ENCODE measurements at regions not wholly inside any gene's neighbourhood (a gene's known extent, or its start where the extent isn't known, plus 50 kb on each side); places are given as distances from the start of the nearest gene placed in this dataset.

- no peaks in the 10 kb centered on the region for H3K79me1 ChIP-seq (ENCODE audit: low read depth, low read length)
- no peak overlapping the region for H3K27ac ChIP-seq (replicated peaks; ENCODE audit: low read length)
- H3K36me3 ChIP-seq (replicated peaks in 1 of 2; ENCODE audit: control insufficient read depth in 2 of 2, insufficient read depth in 2 of 2, low read length in 2 of 2) = no peaks in the 10 kb centered on the region
- no peak overlapping the region for H2BK12ac ChIP-seq (ENCODE audit: low read length)
- no peak overlapping the region for H2BK5ac ChIP-seq (ENCODE audit: low read length)
- no peak overlapping the region for H4K91ac ChIP-seq (ENCODE audit: low read depth, low read length, poor library complexity)
- no peak overlapping the region for H2BK15ac ChIP-seq (ENCODE audit: low read length)
- WGBS, 2 donors (ENCODE audit: extremely low coverage in 2 of 2, insufficient read length in 2 of 2, insufficient replicate concordance in 1 of 2) = no CpG with 5 or more reads among the region's 3 CpGs
- no peak overlapping the region for H3K4me2 ChIP-seq (ENCODE audit: insufficient read depth, low read length, poor library complexity, severe bottlenecking)
- no peak overlapping the region for H3K23ac ChIP-seq (ENCODE audit: low read depth, low read length, poor library complexity)
- H3K18ac ChIP-seq (ENCODE audit: low read length) = no peak overlapping the region
- no peak overlapping the region for H3K9ac ChIP-seq (ENCODE audit: low read depth, low read length, poor library complexity)
- peak overlapping the region; percentile 62 for H2AFZ ChIP-seq (ENCODE audit: low read length)
- H2AK5ac ChIP-seq (ENCODE audit: low read depth, low read length) = no peak overlapping the region
- H3K4me1 ChIP-seq (ENCODE audit: control insufficient read depth in 2 of 2, insufficient read depth in 1 of 2, low read depth in 1 of 2, low read length in 2 of 2) = peaks cover 4 to 10% of the 10 kb centered on the region in 2 donors
- no peak overlapping the region for H3K4me3 ChIP-seq (ENCODE audit: low read length in 2 of 2)
- no peak overlapping the region for H2BK120ac ChIP-seq (ENCODE audit: low read depth, low read length)
- peak; percentile 27 for DNase-seq (ENCODE audit: low spot score)
- peaks cover 0 to 5% of the 10 kb centered on the region in 2 donors for H3K9me3 ChIP-seq (replicated peaks in 1 of 2; ENCODE audit: control insufficient read depth in 2 of 2, insufficient read depth in 1 of 2, low read depth in 1 of 2, low read length in 2 of 2)
- no peak overlapping the region for H4K8ac ChIP-seq (ENCODE audit: low read depth, low read length)
- no peak overlapping the region for H3K14ac ChIP-seq (ENCODE audit: low read length)
- H3K4ac ChIP-seq (ENCODE audit: low read length) = no peak overlapping the region
- no peaks in the 10 kb centered on the region for H3K27me3 ChIP-seq (ENCODE audit: control insufficient read depth in 3 of 3, insufficient read depth in 3 of 3, low read depth in 1 of 3, low read length in 3 of 3)
These were observed 165.2 kb downstream of the SH3BP4 start for GRCh38 chr2:235116885-235117492.

- Histone ChIP-seq H3K4me3 (ENCODE audit: low read length in 2 of 2) (no peak overlapping the region), H3K4ac (ENCODE audit: low read length) (no peak overlapping the region), H3K23ac (ENCODE audit: low read depth, low read length, poor library complexity) (no peak overlapping the region), H3K18ac (ENCODE audit: low read length) (no peak overlapping the region), H2BK12ac (ENCODE audit: low read length) (no peak overlapping the region), H4K91ac (ENCODE audit: low read depth, low read length, poor library complexity) (no peak overlapping the region), H2BK15ac (ENCODE audit: low read length) (no peak overlapping the region), H3K14ac (ENCODE audit: low read length) (no peak overlapping the region), H3K79me1 (ENCODE audit: low read depth, low read length) (no peaks in the 10 kb centered on the region), H2AK5ac (ENCODE audit: low read depth, low read length) (no peak overlapping the region), H3K27ac (replicated peaks; ENCODE audit: low read length) (no peak overlapping the region), H3K27me3 (ENCODE audit: control insufficient read depth in 3 of 3, insufficient read depth in 3 of 3, low read depth in 1 of 3, low read length in 3 of 3) (peaks cover 0 to 2% (median 0%) of the 10 kb centered on the region in 3 experiments), H3K36me3 (replicated peaks in 1 of 2; ENCODE audit: control insufficient read depth in 2 of 2, insufficient read depth in 2 of 2, low read length in 2 of 2) (no peaks in the 10 kb centered on the region), H2BK5ac (ENCODE audit: low read length) (no peak overlapping the region), H2BK120ac (ENCODE audit: low read depth, low read length) (no peak overlapping the region), H2AFZ (ENCODE audit: low read length) (no peak overlapping the region), H3K9ac (ENCODE audit: low read depth, low read length, poor library complexity) (no peak overlapping the region), H4K8ac (ENCODE audit: low read depth, low read length) (no peak overlapping the region), H3K4me2 (ENCODE audit: insufficient read depth, low read length, poor library complexity, severe bottlenecking) (no peak overlapping the region), H3K9me3 (replicated peaks in 1 of 2; ENCODE audit: control insufficient read depth in 2 of 2, insufficient read depth in 1 of 2, low read depth in 1 of 2, low read length in 2 of 2) (peaks cover 2 to 5% of the 10 kb centered on the region in 2 donors), H3K4me1 (ENCODE audit: control insufficient read depth in 2 of 2, insufficient read depth in 1 of 2, low read depth in 1 of 2, low read length in 2 of 2) (peaks cover 0 to 2% of the 10 kb centered on the region in 2 donors)
- WGBS, 2 donors (ENCODE audit: extremely low coverage in 2 of 2, insufficient read length in 2 of 2, insufficient replicate concordance in 1 of 2) = no CpG with 5 or more reads among the region's 3 CpGs
- no peak for DNase-seq (ENCODE audit: low spot score)
These were observed 175.0 kb downstream of the SH3BP4 start for GRCh38 chr2:235126768-235127167.

- Histone ChIP-seq H2AK5ac (ENCODE audit: low read depth, low read length) (no peak overlapping the region), H3K14ac (ENCODE audit: low read length) (no peak overlapping the region), H3K9me3 (replicated peaks in 1 of 2; ENCODE audit: control insufficient read depth in 2 of 2, insufficient read depth in 1 of 2, low read depth in 1 of 2, low read length in 2 of 2) (peaks cover 2 to 5% of the 10 kb centered on the region in 2 donors), H3K4ac (ENCODE audit: low read length) (no peak overlapping the region), H4K8ac (ENCODE audit: low read depth, low read length) (no peak overlapping the region), H3K4me3 (ENCODE audit: low read length in 2 of 2) (no peak overlapping the region), H3K23ac (ENCODE audit: low read depth, low read length, poor library complexity) (no peak overlapping the region), H2BK12ac (ENCODE audit: low read length) (no peak overlapping the region), H3K4me2 (ENCODE audit: insufficient read depth, low read length, poor library complexity, severe bottlenecking) (no peak overlapping the region), H3K27ac (replicated peaks; ENCODE audit: low read length) (no peak overlapping the region), H2BK15ac (ENCODE audit: low read length) (no peak overlapping the region), H3K18ac (ENCODE audit: low read length) (no peak overlapping the region), H2BK5ac (ENCODE audit: low read length) (no peak overlapping the region), H3K36me3 (replicated peaks in 1 of 2; ENCODE audit: control insufficient read depth in 2 of 2, insufficient read depth in 2 of 2, low read length in 2 of 2) (no peaks in the 10 kb centered on the region), H2BK120ac (ENCODE audit: low read depth, low read length) (no peak overlapping the region), H2AFZ (ENCODE audit: low read length) (no peak overlapping the region), H3K79me1 (ENCODE audit: low read depth, low read length) (no peaks in the 10 kb centered on the region), H3K4me1 (ENCODE audit: control insufficient read depth in 2 of 2, insufficient read depth in 1 of 2, low read depth in 1 of 2, low read length in 2 of 2) (peaks cover 0 to 2% of the 10 kb centered on the region in 2 donors), H3K27me3 (ENCODE audit: control insufficient read depth in 3 of 3, insufficient read depth in 3 of 3, low read depth in 1 of 3, low read length in 3 of 3) (peaks cover 0 to 2% (median 0%) of the 10 kb centered on the region in 3 experiments), H4K91ac (ENCODE audit: low read depth, low read length, poor library complexity) (no peak overlapping the region), H3K9ac (ENCODE audit: low read depth, low read length, poor library complexity) (no peak overlapping the region)
- no peak for DNase-seq (ENCODE audit: low spot score)
- WGBS, 2 donors (ENCODE audit: extremely low coverage in 2 of 2, insufficient read length in 2 of 2, insufficient replicate concordance in 1 of 2) = no CpG with 5 or more reads among the region's 3 CpGs
These were observed 176.1 kb downstream of the SH3BP4 start for GRCh38 chr2:235127931-235128330.

GRCh38 chr2:235129850-235130249 is 178.0 kb downstream of the SH3BP4 start:
- H3K4me2 ChIP-seq (ENCODE audit: insufficient read depth, low read length, poor library complexity, severe bottlenecking) = no peak overlapping the region
- H3K4me1 ChIP-seq (ENCODE audit: control insufficient read depth in 2 of 2, insufficient read depth in 1 of 2, low read depth in 1 of 2, low read length in 2 of 2) = peaks cover 0 to 2% of the 10 kb centered on the region in 2 donors
- no peak overlapping the region for H3K23ac ChIP-seq (ENCODE audit: low read depth, low read length, poor library complexity)
- no peak overlapping the region for H3K4ac ChIP-seq (ENCODE audit: low read length)
- peaks cover 2 to 5% of the 10 kb centered on the region in 2 donors for H3K9me3 ChIP-seq (replicated peaks in 1 of 2; ENCODE audit: control insufficient read depth in 2 of 2, insufficient read depth in 1 of 2, low read depth in 1 of 2, low read length in 2 of 2)
- no peak overlapping the region for H2BK12ac ChIP-seq (ENCODE audit: low read length)
- no peak overlapping the region for H3K14ac ChIP-seq (ENCODE audit: low read length)
- no peak overlapping the region for H3K27ac ChIP-seq (replicated peaks; ENCODE audit: low read length)
- no peak overlapping the region for H2BK5ac ChIP-seq (ENCODE audit: low read length)
- no peaks in the 10 kb centered on the region for H3K79me1 ChIP-seq (ENCODE audit: low read depth, low read length)
- H4K91ac ChIP-seq (ENCODE audit: low read depth, low read length, poor library complexity) = no peak overlapping the region
- H3K4me3 ChIP-seq (ENCODE audit: low read length in 2 of 2) = no peak overlapping the region
- H3K18ac ChIP-seq (ENCODE audit: low read length) = no peak overlapping the region
- no CpG with 5 or more reads among the region's 5 CpGs for WGBS, 2 donors (ENCODE audit: extremely low coverage in 2 of 2, insufficient read length in 2 of 2, insufficient replicate concordance in 1 of 2)
- H2AK5ac ChIP-seq (ENCODE audit: low read depth, low read length) = no peak overlapping the region
- no peak overlapping the region for H2AFZ ChIP-seq (ENCODE audit: low read length)
- no peak overlapping the region for H2BK120ac ChIP-seq (ENCODE audit: low read depth, low read length)
- no peak overlapping the region for H2BK15ac ChIP-seq (ENCODE audit: low read length)
- no peak overlapping the region for H3K9ac ChIP-seq (ENCODE audit: low read depth, low read length, poor library complexity)
- no peaks in the 10 kb centered on the region for H3K36me3 ChIP-seq (replicated peaks in 1 of 2; ENCODE audit: control insufficient read depth in 2 of 2, insufficient read depth in 2 of 2, low read length in 2 of 2)
- H4K8ac ChIP-seq (ENCODE audit: low read depth, low read length) = no peak overlapping the region
- DNase-seq (ENCODE audit: low spot score) = no peak
- no peaks in the 10 kb centered on the region for H3K27me3 ChIP-seq (ENCODE audit: control insufficient read depth in 3 of 3, insufficient read depth in 3 of 3, low read depth in 1 of 3, low read length in 3 of 3)

Data from neuronal stem cell (in vitro differentiated cells).